ENCODE measurements at regions not wholly inside any gene's neighbourhood (a gene's known extent, or its start where the extent isn't known, plus 50 kb on each side); places are given as distances from the start of the nearest gene placed in this dataset.

DNA sequence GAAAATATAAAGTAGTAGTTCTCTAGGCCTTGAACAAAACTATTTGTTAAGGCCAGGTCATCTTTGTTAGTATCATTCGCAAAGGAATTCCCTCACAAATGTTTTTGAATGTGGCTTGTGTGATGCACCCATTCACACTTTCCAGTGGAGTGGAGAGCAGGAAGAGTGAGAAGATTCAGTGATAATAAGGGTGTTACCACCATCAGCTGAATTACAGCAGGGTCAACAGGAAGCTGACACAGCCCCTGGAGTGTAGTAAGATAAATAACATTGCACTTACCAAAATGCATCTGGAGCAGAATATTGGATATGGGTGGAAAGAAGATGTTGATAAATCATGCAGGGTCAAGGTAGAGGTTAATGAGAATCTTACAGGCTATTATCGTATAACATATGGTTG is 231.0 kb downstream of the DSC3 start:
- TF ChIP-seq, protein P1, sequence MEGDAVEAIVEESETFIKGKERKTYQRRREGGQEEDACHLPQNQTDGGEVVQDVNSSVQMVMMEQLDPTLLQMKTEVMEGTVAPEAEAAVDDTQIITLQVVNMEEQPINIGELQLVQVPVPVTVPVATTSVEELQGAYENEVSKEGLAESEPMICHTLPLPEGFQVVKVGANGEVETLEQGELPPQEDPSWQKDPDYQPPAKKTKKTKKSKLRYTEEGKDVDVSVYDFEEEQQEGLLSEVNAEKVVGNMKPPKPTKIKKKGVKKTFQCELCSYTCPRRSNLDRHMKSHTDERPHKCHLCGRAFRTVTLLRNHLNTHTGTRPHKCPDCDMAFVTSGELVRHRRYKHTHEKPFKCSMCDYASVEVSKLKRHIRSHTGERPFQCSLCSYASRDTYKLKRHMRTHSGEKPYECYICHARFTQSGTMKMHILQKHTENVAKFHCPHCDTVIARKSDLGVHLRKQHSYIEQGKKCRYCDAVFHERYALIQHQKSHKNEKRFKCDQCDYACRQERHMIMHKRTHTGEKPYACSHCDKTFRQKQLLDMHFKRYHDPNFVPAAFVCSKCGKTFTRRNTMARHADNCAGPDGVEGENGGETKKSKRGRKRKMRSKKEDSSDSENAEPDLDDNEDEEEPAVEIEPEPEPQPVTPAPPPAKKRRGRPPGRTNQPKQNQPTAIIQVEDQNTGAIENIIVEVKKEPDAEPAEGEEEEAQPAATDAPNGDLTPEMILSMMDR (IDR thresholded peaks at IDR 0.05): no peak
- TF ChIP-seq POLR2A (IDR thresholded peaks at IDR 0.05): no peak

Measured in heart left ventricle (tissue), 13 donors.